Globus pallidus (tissue), 1 donor: ENCODE measurements at regions not wholly inside any gene's neighbourhood (a gene's known extent, or its start where the extent isn't known, plus 50 kb on each side); places are given as distances from the start of the nearest gene placed in this dataset.

ENCODE experiments used
- DNase-seq: peaks from one replicate; pipeline ENCODE4 v3.0.0-alpha.2; 2015; ENCODE audit warnings: low spot score

GRCh38 chr6:48912503-48912902, 550.5 kb downstream of the MMUT start:
- DNase-seq = no peak

DNA sequence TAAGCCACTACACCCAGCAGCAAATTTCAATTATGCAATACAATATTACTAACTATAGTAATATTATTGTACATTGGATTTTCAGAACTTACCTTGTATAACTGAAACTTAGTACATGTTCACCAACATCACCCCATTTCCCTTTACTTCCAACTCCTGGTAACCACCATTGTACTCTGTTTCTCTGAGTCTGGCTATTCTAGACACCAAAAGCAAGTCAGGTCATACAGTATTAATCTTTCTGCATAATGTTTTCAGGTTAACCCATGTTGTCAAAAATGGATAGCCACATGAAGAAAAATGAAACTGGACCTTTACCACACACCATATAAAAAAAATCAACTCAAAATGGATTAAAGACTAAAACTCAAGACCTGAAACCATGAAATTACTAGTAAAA, 558.2 kb downstream of the MMUT start:
- no peak for DNase-seq

DNA sequence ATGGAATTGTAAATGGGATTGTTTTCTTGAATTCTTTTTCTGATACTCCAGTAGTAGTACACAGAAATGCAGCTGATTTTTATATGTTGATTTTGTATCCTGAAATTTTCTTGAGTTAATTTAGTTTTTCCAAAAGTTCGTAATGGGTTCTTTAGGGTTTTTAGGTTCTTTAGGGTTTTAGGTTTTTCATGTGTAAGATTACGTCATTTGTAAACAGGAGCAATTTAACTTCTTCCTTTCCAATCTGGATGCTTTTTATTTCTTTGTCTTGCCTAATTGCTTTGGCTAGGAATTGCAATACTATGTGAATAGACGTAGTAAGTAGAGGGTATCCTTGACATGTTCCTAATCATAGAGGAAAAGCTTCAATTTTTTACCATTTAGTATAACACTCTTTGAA, 568.6 kb downstream of the MMUT start:
- DNase-seq = no peak

DNA sequence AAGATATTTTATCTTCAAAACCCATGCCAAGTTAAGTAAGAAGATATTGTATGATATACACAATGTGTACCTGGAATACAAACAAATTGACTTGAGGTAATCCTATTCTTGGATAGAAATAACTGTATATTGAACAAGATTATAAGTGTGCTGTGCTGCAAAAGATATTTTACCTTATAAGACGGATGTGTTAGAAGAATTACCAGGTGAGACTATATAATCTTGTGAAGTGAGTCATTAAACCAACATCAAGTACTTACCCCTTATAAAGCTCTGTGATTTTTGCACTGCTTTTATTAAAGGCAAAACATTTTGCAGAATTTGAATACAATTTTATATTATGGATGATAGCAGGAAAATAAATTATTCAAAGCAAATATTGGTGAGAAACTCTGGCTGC, 570.0 kb downstream of the MMUT start:
- no peak for DNase-seq

DNA sequence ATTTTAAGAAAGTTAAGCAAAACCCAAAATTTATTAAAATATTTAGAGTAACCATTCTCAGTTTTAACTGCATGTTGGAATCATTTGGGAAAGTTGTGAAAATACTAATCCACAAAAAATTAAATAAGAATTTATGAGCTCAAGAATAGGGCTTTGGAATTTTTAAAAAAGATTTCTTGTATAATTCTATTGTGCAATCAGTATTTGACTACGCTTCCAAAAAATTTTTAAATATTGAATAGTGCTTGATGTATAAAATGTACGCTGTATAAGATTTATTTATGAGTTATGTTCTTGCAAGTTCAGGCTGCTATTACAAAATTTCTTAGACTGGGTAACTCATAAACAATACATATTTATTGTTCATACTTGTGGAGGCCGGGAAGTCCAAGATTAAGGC, 571.7 kb downstream of the MMUT start:
- no peak for DNase-seq

GRCh38 chr6:48889429-48889828, 573.6 kb downstream of the MMUT start:
- no peak for DNase-seq

DNA sequence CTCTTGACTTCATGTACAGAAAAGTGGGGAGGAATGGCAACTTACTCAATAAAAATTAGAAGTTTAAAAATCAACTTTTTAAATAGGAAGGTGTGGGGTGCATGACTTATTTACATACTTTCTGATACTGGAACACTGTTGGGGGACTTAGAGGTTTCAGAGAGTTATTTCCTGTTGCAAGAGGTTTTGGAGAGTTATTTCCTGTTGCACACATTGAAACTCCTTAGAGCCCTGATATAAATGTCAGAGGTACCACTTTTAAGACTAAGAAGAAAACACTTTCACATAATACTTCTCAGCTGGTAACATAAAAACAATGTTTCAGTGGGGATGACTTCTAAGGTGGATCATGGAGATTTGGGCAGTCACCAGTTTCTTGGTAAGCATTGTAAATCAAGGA, 579.9 kb downstream of the MMUT start:
- DNase-seq = no peak

DNA sequence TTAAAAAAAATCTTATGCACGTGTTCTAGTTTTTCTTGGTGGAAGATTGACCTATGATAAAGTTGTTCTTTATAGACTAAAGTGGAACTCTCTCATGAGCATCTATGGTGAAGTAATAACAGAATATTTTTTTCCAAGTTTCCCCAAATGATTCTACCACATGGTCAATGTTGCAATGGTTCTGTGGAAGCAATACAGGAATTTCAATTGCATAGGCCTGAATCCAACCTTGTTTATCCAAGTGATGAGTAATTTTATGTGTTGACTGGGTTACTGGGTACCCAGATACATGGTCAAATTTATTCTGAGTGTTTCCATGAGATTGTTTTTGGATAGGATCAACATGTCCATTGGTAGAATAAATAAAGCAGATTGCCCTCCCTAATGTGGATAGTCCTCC, 581.5 kb downstream of the MMUT start:
- DNase-seq = no peak

GRCh38 chr6:48869595-48869994, 593.5 kb downstream of the MMUT start:
- no peak for DNase-seq

- no peak for DNase-seq
Measured at GRCh38 chr6:48866682-48867081, 596.4 kb downstream of the MMUT start.

DNA sequence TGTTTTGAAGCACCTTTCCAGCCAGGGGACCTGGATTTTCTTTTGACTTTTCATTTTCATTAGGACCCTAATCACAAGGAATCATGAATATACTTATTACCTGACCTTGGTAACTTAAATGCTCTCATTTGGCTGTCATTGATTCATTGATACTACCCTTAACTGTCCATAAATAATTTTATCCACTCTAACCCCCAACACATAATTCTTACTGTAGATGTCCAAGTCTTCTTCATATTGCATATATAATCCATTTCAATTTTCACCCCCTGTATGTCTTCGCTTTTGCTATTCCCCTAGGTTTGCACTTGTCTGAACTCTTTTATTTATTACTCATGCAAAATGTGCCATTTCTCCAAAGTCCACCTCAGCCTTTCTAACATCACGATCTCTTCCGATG, 602.9 kb downstream of the MMUT start:
- DNase-seq = no peak

DNA sequence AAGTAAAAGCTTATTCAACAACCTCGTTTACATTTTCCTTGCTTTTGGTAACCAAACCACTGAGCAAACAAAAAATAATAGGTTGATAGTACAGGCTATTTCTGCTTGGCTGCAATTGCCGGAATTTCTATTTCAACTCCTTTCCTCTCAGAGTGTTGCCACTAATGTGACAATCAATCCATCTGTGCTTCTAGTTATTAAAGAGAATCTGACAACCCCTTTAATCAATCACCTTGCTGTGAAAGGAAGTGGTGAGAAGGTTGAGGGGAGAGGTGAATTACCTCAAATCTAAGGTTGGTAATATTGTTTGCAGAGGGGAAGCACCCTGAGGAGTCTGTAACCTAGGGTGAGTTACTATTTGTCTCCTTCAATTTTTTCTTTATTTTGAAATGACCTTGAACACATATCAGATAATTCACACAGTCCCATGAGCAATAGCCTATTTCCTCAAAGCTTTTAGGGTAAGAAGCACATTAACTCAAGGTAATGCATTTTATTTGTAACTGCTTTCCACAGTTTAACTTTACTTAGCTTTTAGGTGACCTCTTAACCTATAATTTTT, 603.4 kb downstream of the MMUT start:
- no peak for DNase-seq

GRCh38 chr6:48845219-48845618, 617.8 kb downstream of the MMUT start:
- DNase-seq = no peak

- no peak for DNase-seq
Measured at GRCh38 chr6:48844696-48845095, 618.4 kb downstream of the MMUT start.

DNA sequence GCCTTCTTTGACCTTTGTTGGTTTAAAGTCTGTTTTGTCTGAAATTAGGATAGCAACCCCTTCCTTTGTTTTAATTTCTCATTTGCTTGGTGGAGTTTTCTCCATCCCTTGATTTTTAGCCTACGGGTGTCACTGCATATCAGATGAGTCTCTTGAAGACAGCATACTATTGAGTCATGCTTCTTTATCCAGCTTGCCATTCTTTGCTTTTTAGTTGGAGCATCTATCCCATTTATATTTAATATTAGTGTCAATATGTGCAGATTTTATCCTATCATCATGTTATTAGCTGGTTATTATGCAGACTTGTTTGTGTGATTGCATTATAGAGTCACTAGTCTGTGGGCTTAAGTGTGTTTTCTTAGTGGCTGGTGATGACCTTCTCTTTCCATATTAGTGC, 622.2 kb downstream of the MMUT start:
- DNase-seq = no peak

- no peak for DNase-seq
Measured at GRCh38 chr6:48839206-48839605, 623.8 kb downstream of the MMUT start.

DNA sequence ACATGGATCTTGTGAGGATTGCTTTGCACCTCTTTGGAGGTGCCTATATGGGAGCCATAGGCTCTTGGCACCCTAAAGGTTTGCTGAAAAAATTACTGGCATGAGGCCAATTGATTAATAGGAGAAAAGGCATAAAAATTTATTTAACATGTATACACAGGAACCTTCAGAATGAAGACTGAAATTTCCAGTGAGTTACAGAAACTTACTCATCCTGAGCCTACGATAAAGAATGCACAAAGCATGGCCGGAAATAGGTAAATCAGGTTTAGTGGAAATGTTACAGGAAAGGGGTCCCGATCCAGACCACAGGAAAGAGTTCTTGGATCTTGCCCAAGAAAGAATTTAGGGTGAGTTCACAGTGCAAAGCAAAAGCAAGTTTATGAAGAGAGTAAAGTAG, 625.3 kb downstream of the MMUT start:
- no peak for DNase-seq

DNA sequence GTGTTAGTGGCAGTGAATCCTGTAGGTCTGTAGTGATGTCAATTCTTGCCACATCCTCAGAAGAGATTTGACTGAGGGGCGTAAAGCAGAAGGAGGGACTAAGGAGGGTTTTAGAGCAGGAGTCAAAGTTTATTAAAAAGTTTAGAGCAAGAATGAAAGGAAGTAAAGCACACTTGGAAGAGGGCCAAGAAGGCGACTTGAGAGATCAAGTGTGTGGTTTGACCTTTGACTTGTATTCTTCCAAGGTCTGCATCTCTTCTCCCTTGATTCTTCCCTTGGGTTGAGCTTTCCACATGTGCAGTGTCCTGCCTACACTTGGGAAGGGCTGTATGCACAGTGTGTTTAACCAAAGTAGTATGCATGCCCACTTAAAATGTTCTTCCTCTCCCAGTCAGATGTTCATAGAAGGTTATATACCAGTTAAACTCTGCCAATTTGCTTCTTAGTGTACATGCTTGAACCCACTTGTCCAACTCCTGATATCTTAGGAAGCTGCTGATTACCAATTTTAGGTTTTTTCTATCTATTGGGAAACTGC, 627.6 kb downstream of the MMUT start:
- no peak for DNase-seq

DNA sequence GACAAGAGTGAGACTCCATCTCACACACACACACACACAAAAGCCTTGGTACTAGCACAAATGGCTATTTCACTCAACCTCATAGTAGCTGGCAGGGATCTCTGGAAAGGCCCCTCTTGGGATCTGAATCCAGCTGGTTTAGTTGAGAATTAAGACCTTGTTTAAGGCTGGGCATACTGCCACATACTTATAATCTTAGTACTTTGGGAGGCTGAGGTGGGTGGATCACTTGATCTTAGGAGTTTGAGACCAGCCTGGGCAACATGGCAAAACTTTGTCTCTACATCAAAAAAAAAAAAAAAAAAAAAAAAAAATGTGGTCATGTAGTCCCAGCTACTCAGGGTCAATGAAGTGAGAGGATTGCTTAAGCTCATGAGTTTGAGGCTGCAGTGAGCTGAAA, 628.3 kb downstream of the MMUT start:
- DNase-seq = no peak

GRCh38 chr6:48833916-48834315, 629.1 kb downstream of the MMUT start:
- DNase-seq = no peak

- no peak for DNase-seq
Measured at GRCh38 chr6:48826901-48827701, 636.0 kb downstream of the MMUT start.

GRCh38 chr6:48826152-48826515, 636.9 kb downstream of the MMUT start:
- DNase-seq = no peak

DNA sequence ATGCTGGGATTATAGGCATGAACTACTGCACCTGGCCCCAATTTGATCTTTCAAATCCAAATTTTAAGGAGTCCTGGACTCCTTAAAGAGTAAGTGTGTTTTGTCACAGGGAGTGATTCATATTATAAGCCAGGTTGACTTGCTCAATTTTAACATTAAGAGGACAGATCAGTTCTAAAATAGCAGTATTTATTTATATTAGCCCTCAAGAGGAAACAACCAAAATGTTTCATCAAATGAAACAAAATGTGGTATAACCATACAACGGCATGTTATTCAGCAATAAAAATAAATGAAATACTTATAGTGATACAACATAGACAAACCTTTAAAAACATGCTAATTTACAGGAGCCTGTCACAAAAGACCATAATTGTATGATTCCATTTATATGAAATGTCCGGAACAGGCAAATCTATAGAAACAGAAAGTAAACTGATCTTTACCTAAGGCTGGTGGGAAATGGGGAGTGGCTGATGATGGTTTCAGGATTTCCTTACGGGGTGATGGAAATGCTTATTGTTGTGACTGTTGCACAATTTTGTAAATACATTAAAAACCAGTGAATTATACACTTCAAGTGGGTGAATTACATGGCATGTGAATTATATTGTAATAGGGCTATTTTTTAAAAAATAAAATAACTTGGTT, 637.4 kb downstream of the MMUT start:
- no peak for DNase-seq
